NCI-H1417 (cell line): ENCODE measurements at regions not wholly inside any gene's neighbourhood (a gene's known extent, or its start where the extent isn't known, plus 50 kb on each side); places are given as distances from the start of the nearest gene placed in this dataset.
"Not testable (repeated sequence)": the region's sequence is repeated elsewhere in the genome, so short reads cannot be mapped to it uniquely, and the experiment has no call there.

Experiments used
- DNase-seq, 3 experiments: peaks; one replicate each; lab custom pipeline; 2025; lab: John Stamatoyannopoulos, UW

GRCh38 chr10:83517456-83517855, 621.9 kb upstream of the GHITM start:
- peak in 1 of 3 experiments; percentile 49 for DNase-seq

GRCh38 chr10:83518779-83519178, 620.5 kb upstream of the GHITM start:
- no peak for DNase-seq

GRCh38 chr10:83520386-83520785, 618.9 kb upstream of the GHITM start:
- not testable (repeated sequence) for DNase-seq

GRCh38 chr10:83522456-83522855, 616.9 kb upstream of the GHITM start:
- DNase-seq, result no peak

- no peak for DNase-seq
Observed at GRCh38 chr10:83522881-83523386, 616.4 kb upstream of the GHITM start.

GRCh38 chr10:83527934-83528333, 611.4 kb upstream of the GHITM start:
- DNase-seq, result no peak

- no peak for DNase-seq
Observed at GRCh38 chr10:83533290-83533689, 606.0 kb upstream of the GHITM start.

GRCh38 chr10:83536426-83536825, 602.9 kb upstream of the GHITM start:
- no peak for DNase-seq

GRCh38 chr10:83538047-83538446, 601.3 kb upstream of the GHITM start:
- no peak for DNase-seq

GRCh38 chr10:83539528-83540308, 599.6 kb upstream of the GHITM start:
- peak in 1 of 3 experiments; percentile 3 for DNase-seq

- no peak for DNase-seq
Observed at GRCh38 chr10:83541046-83541445, 598.3 kb upstream of the GHITM start.

GRCh38 chr10:83542774-83543411, 596.4 kb upstream of the GHITM start:
- peak in 2 of 3 experiments; percentile 13 to 62 for DNase-seq

- DNase-seq, result peak in 1 of 3 experiments; percentile 1
Observed at GRCh38 chr10:83543691-83544462, 595.4 kb upstream of the GHITM start.

- DNase-seq, result peak in 1 of 3 experiments; percentile 2
Observed at GRCh38 chr10:83545901-83546391, 593.4 kb upstream of the GHITM start.

GRCh38 chr10:83551190-83551589, 588.1 kb upstream of the GHITM start:
- not testable (repeated sequence) for DNase-seq

- no peak for DNase-seq
Observed at GRCh38 chr10:83553366-83553765, 585.9 kb upstream of the GHITM start.

- no peak for DNase-seq
Observed at GRCh38 chr10:83555264-83555663, 584.0 kb upstream of the GHITM start.

GRCh38 chr10:83562381-83562780, 576.9 kb upstream of the GHITM start:
- no peak for DNase-seq

- DNase-seq, result no peak
Observed at GRCh38 chr10:83564889-83565588, 574.3 kb upstream of the GHITM start.

- no peak for DNase-seq
Observed at GRCh38 chr10:83572036-83572435, 567.3 kb upstream of the GHITM start.

GRCh38 chr10:83574770-83575169, 564.5 kb upstream of the GHITM start:
- DNase-seq, result no peak

- no peak for DNase-seq
Observed at GRCh38 chr10:83577421-83577820, 561.9 kb upstream of the GHITM start.
